HepG2 (cell line): ENCODE measurements at regions not wholly inside any gene's neighbourhood (a gene's known extent, or its start where the extent isn't known, plus 50 kb on each side); places are given as distances from the start of the nearest gene placed in this dataset.

Experiments
- ATAC-seq: fragments of 200-7000 bp; cut with Tn5 transposase; 3 replicates; pipeline ENCODE4 v1.9.1; 2020; ENCODE audit warnings: mild to moderate bottlenecking, moderate library complexity
- BruUV-seq: library from RNA; stranded (reverse); fragments of 400-500 nt; replicated peaks from 2 replicates; lab custom pipeline; 2021; lab: Mats Ljungman, UMichigan
- CTCF ChIA-PET: fragments of 300-600 bp; formaldehyde crosslinking; extraction: SDS; loops from one replicate; lab custom pipeline; 2021; ENCODE audit warnings: low total read pairs, inconsistent platforms, low intra/inter-chr PET ratio; lab: Yijun Ruan, JAX
- POLR2A ChIA-PET: fragments of 350-600 bp; sonication (Branson Sonifier 250); formaldehyde crosslinking; loops from one replicate; lab custom pipeline; 2020; ENCODE audit warnings: antibody characterized with exemption, inconsistent platforms; lab: Yijun Ruan, JAX
- DNase-seq: peaks from one replicate; pipeline ENCODE4 v3.0.0-alpha.2; 2015; ENCODE audit warnings: low spot score
- FAIRE-seq: peaks from 3 replicates; lab custom pipeline; 2011; peaks lifted over from hg19 to GRCh38; lab: Jason Lieb, UNC
- H2AFZ ChIP-seq: one replicate; pipeline ENCODE4 v1.6.1; 2011; ENCODE audit warnings: low read length, inconsistent platforms
- H3K27ac ChIP-seq: fragments of 300-600 bp; 3 replicates; pipeline ENCODE4 v1.8.0; 2011; ENCODE audit warnings: mixed run types, mild to moderate bottlenecking, mixed read lengths, low read length, inconsistent platforms; ENCODE audit not compliant: insufficient read depth; ENCODE audit errors: extremely low read length
- H3K27me3 ChIP-seq, 2 experiments: fragments of 200-600 bp in 1 of 2; 2 replicates in 1 of 2; 3 replicates in 1 of 2; pipeline versions ENCODE4 v1.6.0 to v1.8.0; 2011; ENCODE audit warnings: low read length in 2 of 2, mild to moderate bottlenecking in 2 of 2, moderate library complexity in 2 of 2, inconsistent platforms in 1 of 2; ENCODE audit not compliant: insufficient read depth in 2 of 2, control insufficient read depth in 1 of 2
- H3K36me3 ChIP-seq, 2 experiments: fragments of 200-600 bp in 1 of 2; replicated peaks in 1 of 2; 2 replicates in 1 of 2; 3 replicates in 1 of 2; pipeline versions ENCODE4 v1.5.1 to v1.8.0; 2011; ENCODE audit warnings: low read length in 2 of 2, inconsistent platforms in 1 of 2; ENCODE audit not compliant: insufficient read depth in 2 of 2, control insufficient read depth in 1 of 2
- H3K4me1 ChIP-seq: 2 replicates; pipeline ENCODE4 v1.5.1; 2012; ENCODE audit warnings: low read length, inconsistent platforms; ENCODE audit not compliant: insufficient read depth
- H3K4me2 ChIP-seq: 2 replicates; pipeline ENCODE4 v1.6.0; 2011; ENCODE audit warnings: low read depth, low read length, inconsistent platforms
- H3K4me3 ChIP-seq, 3 experiments: fragments of 200-600 bp in 1 of 3; sonication (generic), shearing (Covaris generic) in 1 of 3; replicated peaks in 1 of 3; 2 replicates each; pipeline ENCODE4 v1.5.1; 2011 to 2016; ENCODE audit warnings: low read length in 3 of 3, inconsistent platforms in 2 of 3, low read depth in 2 of 3, mild to moderate bottlenecking in 2 of 3, control low read depth in 1 of 3, mixed read lengths in 1 of 3; ENCODE audit not compliant: insufficient read depth in 1 of 3
- H3K79me2 ChIP-seq: one replicate; pipeline ENCODE4 v1.6.1; 2011; ENCODE audit warnings: low read length, inconsistent platforms; ENCODE audit not compliant: insufficient read depth
- H3K9ac ChIP-seq: 2 replicates; pipeline ENCODE4 v1.6.0; 2011; ENCODE audit warnings: mild to moderate bottlenecking, low read depth, low read length, inconsistent platforms; ENCODE audit not compliant: insufficient read depth
- H3K9me3 ChIP-seq: 2 replicates; pipeline ENCODE4 v1.5.1; 2012; ENCODE audit warnings: mild to moderate bottlenecking, low read length
- H4K20me1 ChIP-seq: 2 replicates; pipeline ENCODE4 v1.6.0; 2011; ENCODE audit warnings: inconsistent platforms, mild to moderate bottlenecking, low read length, moderate library complexity; ENCODE audit not compliant: insufficient read depth
- CBX2 ChIP-seq, 2 experiments: fragments of 200-600 bp in 1 of 2; sonication (generic); formaldehyde crosslinking in 1 of 2; IDR thresholded peaks; 2 replicates each; pipeline versions ENCODE4 v1.7.0 to v1.8.1; 2018 to 2022; ENCODE audit warnings: low read depth in 2 of 2, low read length in 1 of 2, mild to moderate bottlenecking in 1 of 2, missing genetic modification reagents in 1 of 2
- CTCF ChIP-seq: sonication (generic); formaldehyde crosslinking; IDR thresholded peaks from 2 replicates; pipeline ENCODE4 v1.5.0; 2020; ENCODE audit warnings: mild to moderate bottlenecking, missing genetic modification reagents, moderate library complexity
- DNMT1 ChIP-seq: sonication (generic); formaldehyde crosslinking; IDR thresholded peaks from 2 replicates; pipeline ENCODE4 v1.5.1; 2020; ENCODE audit warnings: mild to moderate bottlenecking, missing genetic modification reagents
- DZIP1 ChIP-seq: sonication (generic); formaldehyde crosslinking; IDR thresholded peaks from 2 replicates; pipeline ENCODE4 v1.5.0; 2020; ENCODE audit warnings: mild to moderate bottlenecking, missing genetic modification reagents
- HNF4A ChIP-seq: sonication (generic); formaldehyde crosslinking; IDR thresholded peaks from 2 replicates; pipeline ENCODE4 v1.4.0; 2020; ENCODE audit warnings: missing genetic modification reagents
- MTA1 ChIP-seq: sonication (generic); formaldehyde crosslinking; IDR thresholded peaks from 2 replicates; pipeline ENCODE4 v1.4.0; 2020; ENCODE audit warnings: missing genetic modification reagents, mild to moderate bottlenecking, borderline replicate concordance
- NR3C1 ChIP-seq: sonication (generic); formaldehyde crosslinking; IDR thresholded peaks from 2 replicates; pipeline ENCODE4 v1.4.0; 2020; ENCODE audit warnings: missing genetic modification reagents
- SAFB2 ChIP-seq: sonication (generic); formaldehyde crosslinking; IDR thresholded peaks from 2 replicates; pipeline ENCODE4 v1.5.1; 2020; ENCODE audit warnings: missing genetic modification reagents, low read depth, mild to moderate bottlenecking, borderline replicate concordance
- WIZ ChIP-seq: sonication (generic); formaldehyde crosslinking; IDR thresholded peaks from 2 replicates; pipeline ENCODE4 v1.5.1; 2020; ENCODE audit warnings: mild to moderate bottlenecking, missing genetic modification reagents
- ZBTB33 ChIP-seq: sonication (generic); formaldehyde crosslinking; IDR thresholded peaks from 2 replicates; pipeline ENCODE4 v1.4.0; 2020; ENCODE audit warnings: missing genetic modification reagents
- ZNF740 ChIP-seq: sonication (generic); formaldehyde crosslinking; IDR thresholded peaks from 2 replicates; pipeline ENCODE4 v1.4.0; 2020; ENCODE audit warnings: missing genetic modification reagents
- WGBS: methylation state at CpG from one replicate; pipeline ENCODE4 v1.1.6; 2017; ENCODE audit warnings: low lambda C conversion rate; 5-methylcytosine and 5-hydroxymethylcytosine counted together
- in situ Hi-C: cut with HindIII; loops from 2 replicates; pipeline ENCODE4 v1.10.0; 2017; ENCODE audit warnings: low pct_unique_long_range_greater_than_20kb; ENCODE audit not compliant: extremely low pct_ligation_motif_present
- intact Hi-C: fragments of 100-400 bp; cut with micrococcal nuclease; formaldehyde crosslinking; loops from one replicate; pipeline ENCODE4 v1.10.0; 2022; ENCODE audit not compliant: unreplicated experiment

- WGBS: 98% methylated on average over 3 of the region's 3 CpGs
- no peaks in the 10 kb centered on the region for H3K27me3 ChIP-seq
- no peak overlapping the region for H3K4me3 ChIP-seq
- intact Hi-C loops: no loop called here
- no peaks in the 10 kb centered on the region for H4K20me1 ChIP-seq
- no TSS peak for BruUV-seq
- POLR2A ChIA-PET: no interaction called here
- H3K4me2 ChIP-seq: no peak overlapping the region
- in situ Hi-C loops: no loop called here
- ATAC-seq (no peak), DNase-seq (no peak), FAIRE-seq (no peak)
- H3K9ac ChIP-seq: no peak overlapping the region
- no peaks in the 10 kb centered on the region for H3K36me3 ChIP-seq
- no peak for TF ChIP-seq ZBTB33 (CRISPR knock-in tag)
- TF ChIP-seq DZIP1 (CRISPR knock-in tag): no peak
- no peak for TF ChIP-seq ZNF740
- TF ChIP-seq SAFB2: no peak
- TF ChIP-seq MTA1 (CRISPR knock-in tag): no peak
- no peak for TF ChIP-seq CBX2 (IDR thresholded peaks at IDR 0.05; ENCODE audit: low read depth, low read length)
- no peak for TF ChIP-seq CBX2 (CRISPR knock-in tag; IDR thresholded peaks at IDR 0.05; ENCODE audit: low read depth)
- no peak for TF ChIP-seq CTCF (CRISPR knock-in tag)
- no peak for TF ChIP-seq NR3C1 (CRISPR knock-in tag)
- TF ChIP-seq HNF4A (CRISPR knock-in tag): no peak
- no peak for TF ChIP-seq WIZ (CRISPR knock-in tag)
- no peak for TF ChIP-seq DNMT1 (CRISPR knock-in tag)
- H2AFZ ChIP-seq: no peak overlapping the region
- H3K9me3 ChIP-seq: no peaks in the 10 kb centered on the region
- no peak overlapping the region for H3K27ac ChIP-seq
- CTCF ChIA-PET: no interaction called here
- H3K4me1 ChIP-seq: peaks cover 39% of the 10 kb centered on the region
- H3K79me2 ChIP-seq: peaks cover 47% of the 10 kb centered on the region
Observed at GRCh38 chr14:71343724-71344123, 436.5 kb downstream of the PCNX1 start.
